ENCODE measurements at regions not wholly inside any gene's neighbourhood (a gene's known extent, or its start where the extent isn't known, plus 50 kb on each side); places are given as distances from the start of the nearest gene placed in this dataset.

DNA sequence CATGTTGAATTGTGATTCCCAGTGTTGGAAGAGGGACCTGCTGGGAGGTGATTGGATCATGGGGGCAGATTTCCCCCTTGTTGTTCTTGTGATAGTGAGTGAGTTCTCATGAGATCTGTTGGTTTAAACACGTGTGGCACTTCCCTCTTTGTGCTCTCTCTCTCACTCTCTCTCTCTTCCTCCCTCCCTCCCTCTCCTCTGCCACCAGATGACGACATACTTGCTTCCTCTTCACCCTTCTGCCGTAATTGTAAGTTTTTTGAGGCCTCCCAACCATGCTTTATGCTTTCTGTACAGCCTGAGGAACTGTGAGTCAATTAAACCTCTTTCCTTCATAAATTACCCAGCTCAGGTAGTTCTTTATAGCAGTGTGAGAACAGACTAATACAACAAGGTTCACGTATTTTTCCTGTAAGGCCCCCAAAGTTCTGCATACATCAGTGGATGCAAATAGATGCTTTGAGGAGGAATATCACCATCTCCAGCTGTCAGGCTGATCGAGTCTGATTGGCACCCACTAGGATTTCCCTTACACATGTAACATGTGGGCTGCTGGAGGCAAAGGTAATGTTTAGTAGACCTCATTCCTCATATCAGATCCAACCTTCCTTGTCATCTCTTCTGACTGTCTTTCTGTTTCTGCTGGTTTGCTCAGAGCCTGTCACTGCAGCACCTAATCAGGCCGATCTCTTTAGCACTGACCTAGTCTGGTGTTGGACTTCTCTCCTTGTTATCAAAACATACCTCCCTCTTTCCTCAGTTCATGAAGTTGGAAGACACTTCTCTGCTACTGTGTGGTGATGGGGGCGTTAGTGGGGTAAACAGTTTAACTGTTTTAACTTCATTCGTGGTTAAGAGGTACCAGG, 54.3 kb upstream of the BACH2 start:
- ChIA-PET POLR2A (no interaction called here), CTCF (no interaction called here)
- DNase-seq (ENCODE audit: low read depth, low spot score) = no peak
- H3K4me3 ChIP-seq (ENCODE audit: low read depth, low read length) = no peak overlapping the region
- TF ChIP-seq, protein P1, sequence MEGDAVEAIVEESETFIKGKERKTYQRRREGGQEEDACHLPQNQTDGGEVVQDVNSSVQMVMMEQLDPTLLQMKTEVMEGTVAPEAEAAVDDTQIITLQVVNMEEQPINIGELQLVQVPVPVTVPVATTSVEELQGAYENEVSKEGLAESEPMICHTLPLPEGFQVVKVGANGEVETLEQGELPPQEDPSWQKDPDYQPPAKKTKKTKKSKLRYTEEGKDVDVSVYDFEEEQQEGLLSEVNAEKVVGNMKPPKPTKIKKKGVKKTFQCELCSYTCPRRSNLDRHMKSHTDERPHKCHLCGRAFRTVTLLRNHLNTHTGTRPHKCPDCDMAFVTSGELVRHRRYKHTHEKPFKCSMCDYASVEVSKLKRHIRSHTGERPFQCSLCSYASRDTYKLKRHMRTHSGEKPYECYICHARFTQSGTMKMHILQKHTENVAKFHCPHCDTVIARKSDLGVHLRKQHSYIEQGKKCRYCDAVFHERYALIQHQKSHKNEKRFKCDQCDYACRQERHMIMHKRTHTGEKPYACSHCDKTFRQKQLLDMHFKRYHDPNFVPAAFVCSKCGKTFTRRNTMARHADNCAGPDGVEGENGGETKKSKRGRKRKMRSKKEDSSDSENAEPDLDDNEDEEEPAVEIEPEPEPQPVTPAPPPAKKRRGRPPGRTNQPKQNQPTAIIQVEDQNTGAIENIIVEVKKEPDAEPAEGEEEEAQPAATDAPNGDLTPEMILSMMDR (IDR thresholded peaks at IDR 0.05; ENCODE audit: insufficient read depth, low read length, missing control alignments) = no peak

DNA sequence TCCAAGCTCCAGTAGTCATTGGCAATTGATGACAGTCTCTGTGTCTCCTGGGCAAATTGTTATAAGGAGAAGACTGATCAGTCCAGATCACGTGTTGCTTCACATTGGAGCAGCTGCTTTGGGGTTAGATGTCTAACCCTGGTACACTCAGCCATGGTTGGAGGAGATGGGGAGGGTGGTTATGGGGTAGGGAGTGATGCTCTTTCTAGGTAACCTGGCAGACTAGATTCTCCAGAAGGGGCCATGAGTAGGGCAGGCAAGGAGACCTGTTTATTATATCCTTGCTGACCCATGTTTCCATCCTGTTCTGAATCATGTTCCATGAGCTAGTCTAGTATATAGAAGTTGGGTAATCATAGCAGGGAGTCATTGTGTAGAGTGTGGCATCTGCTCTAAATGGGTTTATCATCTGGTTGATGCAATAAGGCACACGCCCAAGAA, 50.8 kb upstream of the BACH2 start:
- CTCF ChIA-PET = interaction anchor here (0.9 kb wide), 1 partner anchor 13 kb away, joined by 3 read pairs; no protein-coding TSS in a partner anchor
- POLR2A ChIA-PET = no interaction called here
- H3K4me3 ChIP-seq (ENCODE audit: low read depth, low read length) = no peak overlapping the region
- TF ChIP-seq, protein P1 (IDR thresholded peaks at IDR 0.05; ENCODE audit: insufficient read depth, low read length, missing control alignments) = no peak
- DNase-seq (ENCODE audit: low read depth, low spot score) = no peak

DNA sequence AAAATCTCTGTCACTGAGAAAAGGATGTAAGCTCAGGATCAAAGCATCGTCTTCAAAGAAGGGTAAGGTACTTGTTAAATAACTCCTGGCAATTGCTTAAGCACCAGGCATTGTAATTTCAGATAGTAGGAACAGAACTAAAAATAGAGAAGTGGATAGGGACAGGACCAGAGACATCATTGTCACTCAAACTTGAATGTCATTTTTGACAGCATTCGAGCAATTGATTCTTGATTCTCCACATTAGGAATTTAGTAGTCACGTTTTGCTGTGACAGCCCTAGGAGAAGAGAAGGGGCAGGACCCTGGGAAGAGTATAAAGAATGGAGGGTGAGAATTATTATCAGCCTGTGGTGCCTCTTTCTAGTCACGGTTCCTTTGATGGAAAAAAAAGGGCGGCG, 50.1 kb upstream of the BACH2 start:
- ChIA-PET CTCF (interaction anchor here (0.9 kb wide), 1 partner anchor 14 kb away, joined by 3 read pairs; no protein-coding TSS in a partner anchor), POLR2A (no interaction called here)
- DNase-seq (ENCODE audit: low read depth, low spot score) = no peak
- no peak overlapping the region for H3K4me3 ChIP-seq (ENCODE audit: low read depth, low read length)
- TF ChIP-seq, protein P1 (IDR thresholded peaks at IDR 0.05; ENCODE audit: insufficient read depth, low read length, missing control alignments) = no peak
